ENCODE measurements at regions not wholly inside any gene's neighbourhood (a gene's known extent, or its start where the extent isn't known, plus 50 kb on each side); places are given as distances from the start of the nearest gene placed in this dataset.

GRCh38 chr2:185967335-185967734, 228.7 kb downstream of the FSIP2 start:
- no peaks in the 10 kb centered on the region for H3K4me1 ChIP-seq
- no peaks in the 10 kb centered on the region for H3K36me3 ChIP-seq
- no peak overlapping the region for H3K4me3 ChIP-seq
- DNase-seq (ENCODE audit: low spot score in 2 of 2) = no peak
- TF ChIP-seq CTCF (IDR thresholded peaks at IDR 0.05) (no peak), POLR2AphosphoS5 (IDR thresholded peaks at IDR 0.05) (no peak), POLR2A (IDR thresholded peaks at IDR 0.05) (no peak), EP300 (IDR thresholded peaks at IDR 0.05) (no peak)
- 92% methylated on average over 5 of the region's 5 CpGs for WGBS
- H3K9me3 ChIP-seq = no peaks in the 10 kb centered on the region
- H3K27ac ChIP-seq = no peak overlapping the region
- no peaks in the 10 kb centered on the region for H3K27me3 ChIP-seq

- H3K36me3 ChIP-seq = no peaks in the 10 kb centered on the region
- no peaks in the 10 kb centered on the region for H3K27me3 ChIP-seq
- H3K4me3 ChIP-seq = no peak overlapping the region
- H3K27ac ChIP-seq = no peak overlapping the region
- TF ChIP-seq POLR2AphosphoS5 (IDR thresholded peaks at IDR 0.05) (no peak), EP300 (IDR thresholded peaks at IDR 0.05) (no peak), CTCF (IDR thresholded peaks at IDR 0.05) (no peak), POLR2A (IDR thresholded peaks at IDR 0.05) (no peak)
- no peaks in the 10 kb centered on the region for H3K9me3 ChIP-seq
- H3K4me1 ChIP-seq = no peaks in the 10 kb centered on the region
- no peak for DNase-seq (ENCODE audit: low spot score in 2 of 2)
- WGBS = 89% methylated on average over 3 of the region's 3 CpGs
Observed at GRCh38 chr2:185970148-185970852, 231.7 kb downstream of the FSIP2 start.

GRCh38 chr2:185978634-185979407, 240.2 kb downstream of the FSIP2 start:
- DNase-seq (ENCODE audit: low spot score in 2 of 2) = no peak
- Histone ChIP-seq H3K9me3 (no peaks in the 10 kb centered on the region), H3K4me3 (no peak overlapping the region), H3K4me1 (no peaks in the 10 kb centered on the region), H3K36me3 (no peaks in the 10 kb centered on the region), H3K27me3 (no peaks in the 10 kb centered on the region), H3K27ac (no peak overlapping the region)
- 54% methylated on average over 3 of the region's 3 CpGs for WGBS
- TF ChIP-seq CTCF (IDR thresholded peaks at IDR 0.05) (no peak), EP300 (IDR thresholded peaks at IDR 0.05) (no peak), POLR2AphosphoS5 (IDR thresholded peaks at IDR 0.05) (no peak), POLR2A (IDR thresholded peaks at IDR 0.05) (no peak)

- Histone ChIP-seq H3K27me3 (no peaks in the 10 kb centered on the region), H3K9me3 (no peaks in the 10 kb centered on the region), H3K4me1 (no peaks in the 10 kb centered on the region), H3K36me3 (no peaks in the 10 kb centered on the region), H3K27ac (no peak overlapping the region), H3K4me3 (no peak overlapping the region)
- TF ChIP-seq POLR2A (IDR thresholded peaks at IDR 0.05) (no peak), POLR2AphosphoS5 (IDR thresholded peaks at IDR 0.05) (no peak), EP300 (IDR thresholded peaks at IDR 0.05) (no peak), CTCF (IDR thresholded peaks at IDR 0.05) (no peak)
- 54% methylated on average over 2 of the region's 2 CpGs for WGBS
- DNase-seq (ENCODE audit: low spot score in 2 of 2) = no peak
Observed at GRCh38 chr2:185979546-185980071, 241.0 kb downstream of the FSIP2 start.

GRCh38 chr2:185980944-185981343, 242.3 kb downstream of the FSIP2 start:
- whole genome bisulfite sequencing = 98% methylated on average over 3 of the region's 3 CpGs
- no peak for TF ChIP-seq CTCF (IDR thresholded peaks at IDR 0.05)
- no peak for TF ChIP-seq EP300 (IDR thresholded peaks at IDR 0.05)
- no peak for TF ChIP-seq POLR2A (IDR thresholded peaks at IDR 0.05)
- no peak for TF ChIP-seq POLR2AphosphoS5 (IDR thresholded peaks at IDR 0.05)
- H3K4me3 ChIP-seq = no peak overlapping the region
- no peaks in the 10 kb centered on the region for H3K27me3 ChIP-seq
- H3K9me3 ChIP-seq = no peaks in the 10 kb centered on the region
- no peak for DNase-seq (ENCODE audit: low spot score in 2 of 2)
- H3K27ac ChIP-seq = no peak overlapping the region
- no peaks in the 10 kb centered on the region for H3K4me1 ChIP-seq
- no peaks in the 10 kb centered on the region for H3K36me3 ChIP-seq
